SK-N-SH (cell line): ENCODE measurements at regions not wholly inside any gene's neighbourhood (a gene's known extent, or its start where the extent isn't known, plus 50 kb on each side); places are given as distances from the start of the nearest gene placed in this dataset.
A peak's percentile ranks its signal among the peaks of the same experiment; 100 is the strongest.

Experiments used
- CTCF ChIA-PET: fragments of 300-600, 350-600 bp; formaldehyde crosslinking; extraction: SDS; loops from one replicate; lab custom pipeline; 2021; lab: Yijun Ruan, JAX
- POLR2A ChIA-PET: fragments of 350-600 bp; sonication (Branson Sonifier 250); formaldehyde crosslinking; extraction: SDS; loops from one replicate; lab custom pipeline; 2020; ENCODE audit warnings: antibody characterized with exemption, inconsistent platforms; lab: Yijun Ruan, JAX
- DNase-seq: peaks from one replicate; pipeline ENCODE4 v3.0.0; 2012
- H2AFZ ChIP-seq: fragments of 200-600 bp; sonication (generic); 2 replicates; pipeline ENCODE4 v1.8.1; 2016; ENCODE audit warnings: antibody characterized with exemption, mild to moderate bottlenecking, low read depth
- H3F3A ChIP-seq: fragments of 200-600 bp; sonication (generic); replicated peaks from 2 replicates; pipeline ENCODE3; 2016; ENCODE audit warnings: antibody characterized with exemption, mild to moderate bottlenecking; ENCODE audit not compliant: insufficient read depth
- H3K27ac ChIP-seq, 2 experiments: fragments of 200-500 bp in 1 of 2; fragments of 200-600 bp in 1 of 2; sonication (Bioruptor generic) in 1 of 2; sonication (generic), shearing (Covaris generic) in 1 of 2; 2 replicates each; pipeline versions ENCODE4 v1.5.1 to v1.6.1; 2014 to 2016; ENCODE audit warnings: low read depth in 2 of 2, inconsistent platforms in 1 of 2, low read length in 1 of 2, mild to moderate bottlenecking in 1 of 2, mixed read lengths in 1 of 2
- H3K27me3 ChIP-seq: fragments of 200-600 bp; sonication (generic), shearing (Covaris generic); 2 replicates; pipeline ENCODE4 v1.6.1; 2016; ENCODE audit warnings: mixed run types; ENCODE audit not compliant: insufficient read depth
- H3K36me3 ChIP-seq, 2 experiments: fragments of 200-500 bp in 1 of 2; fragments of 200-600 bp in 1 of 2; sonication (Bioruptor generic) in 1 of 2; sonication (generic) in 1 of 2; replicated peaks in 1 of 2; 2 replicates each; pipeline versions ENCODE3 to v1.5.1; 2014 to 2016; ENCODE audit warnings: low read length in 1 of 2, mild to moderate bottlenecking in 1 of 2; ENCODE audit not compliant: insufficient read depth in 2 of 2, control insufficient read depth in 1 of 2
- H3K4me1 ChIP-seq, 2 experiments: fragments of 200-500 bp in 1 of 2; fragments of 200-600 bp in 1 of 2; sonication (Bioruptor generic) in 1 of 2; sonication (generic), shearing (Covaris generic) in 1 of 2; 2 replicates each; pipeline versions ENCODE4 v1.5.1 to v1.6.1; 2014 to 2016; ENCODE audit warnings: low read depth in 1 of 2, low read length in 1 of 2, mixed run types in 1 of 2; ENCODE audit not compliant: insufficient read depth in 2 of 2, control insufficient read depth in 1 of 2
- H3K4me2 ChIP-seq: fragments of 200-600 bp; sonication (generic), shearing (Covaris generic); 2 replicates; pipeline ENCODE4 v1.6.1; 2017; ENCODE audit warnings: mixed run types
- H3K4me3 ChIP-seq, 2 experiments: fragments of 200-500 bp in 1 of 2; fragments of 200-600 bp in 1 of 2; sonication (Bioruptor generic) in 1 of 2; sonication (generic), shearing (Covaris generic) in 1 of 2; 2 replicates each; pipeline versions ENCODE4 v1.5.1 to v1.8.1; 2014 to 2016; ENCODE audit warnings: low read depth in 2 of 2, inconsistent platforms in 1 of 2, low read length in 1 of 2, mild to moderate bottlenecking in 1 of 2, mixed read lengths in 1 of 2, moderate library complexity in 1 of 2
- H3K79me2 ChIP-seq: fragments of 200-600 bp; sonication (generic); 2 replicates; pipeline ENCODE4 v1.8.1; 2017; ENCODE audit warnings: mild to moderate bottlenecking; ENCODE audit not compliant: insufficient read depth
- H3K9ac ChIP-seq: fragments of 200-600 bp; sonication (generic); 2 replicates; pipeline ENCODE4 v1.6.1; 2017; ENCODE audit warnings: mixed run types
- H3K9me2 ChIP-seq: fragments of 200-600 bp; sonication (generic); 2 replicates; pipeline ENCODE4 v1.6.1; 2017; ENCODE audit warnings: mixed run types
- H3K9me3 ChIP-seq: fragments of 200-600 bp; sonication (generic); 2 replicates; pipeline ENCODE4 v1.6.1; 2017; ENCODE audit warnings: mixed run types, mild to moderate bottlenecking, moderate library complexity
- H4K20me1 ChIP-seq: fragments of 200-600 bp; sonication (generic); 2 replicates; pipeline ENCODE4 v1.6.1; 2017; ENCODE audit warnings: mild to moderate bottlenecking, mixed run types; ENCODE audit not compliant: insufficient read depth
- CTCF ChIP-seq: fragments of 200-600 bp; sonication (generic); IDR thresholded peaks from 2 replicates; pipeline ENCODE4 v1.6.1; 2017; ENCODE audit warnings: antibody characterized with exemption, mild to moderate bottlenecking, moderate library complexity
- EZH2phosphoT487 ChIP-seq: fragments of 200-600 bp; sonication (generic); IDR thresholded peaks from 2 replicates; pipeline ENCODE4 v1.6.1; 2017; ENCODE audit warnings: low read depth, mixed run types, mild to moderate bottlenecking, antibody characterized with exemption, moderate library complexity, borderline replicate concordance
- GABPA ChIP-seq: IDR thresholded peaks from 2 replicates; pipeline ENCODE4 v1.4.0; 2012; ENCODE audit warnings: low read depth, mild to moderate bottlenecking
- JUND ChIP-seq: IDR thresholded peaks from 2 replicates; pipeline ENCODE4 v1.4.0; 2012
- MXI1 ChIP-seq: IDR thresholded peaks from 2 replicates; pipeline ENCODE4 v1.6.1; 2012; ENCODE audit warnings: mild to moderate bottlenecking, low read depth, low read length, improper control_type of control experiment
- NFIC ChIP-seq: IDR thresholded peaks from 2 replicates; pipeline ENCODE4 v1.4.0; 2012; ENCODE audit warnings: borderline replicate concordance
- NRF1 ChIP-seq: IDR thresholded peaks from 2 replicates; pipeline ENCODE4 v1.6.1; 2012; ENCODE audit warnings: low read depth, mild to moderate bottlenecking, low read length
- RAD21 ChIP-seq: IDR thresholded peaks from 2 replicates; pipeline ENCODE4 v1.6.1; 2012; ENCODE audit warnings: mild to moderate bottlenecking, low read length
- SIN3A ChIP-seq: IDR thresholded peaks from 2 replicates; pipeline ENCODE4 v1.6.1; 2012; ENCODE audit warnings: low read depth, mild to moderate bottlenecking, low read length, moderate library complexity, borderline replicate concordance
- SMC3 ChIP-seq: IDR thresholded peaks from 2 replicates; pipeline ENCODE4 v1.6.1; 2012; ENCODE audit warnings: low read depth, low read length, improper control_type of control experiment
- TEAD4 ChIP-seq: IDR thresholded peaks from 2 replicates; pipeline ENCODE4 v1.4.0; 2012; ENCODE audit warnings: mild to moderate bottlenecking, borderline replicate concordance; ENCODE audit not compliant: insufficient read depth
- USF1 ChIP-seq: IDR thresholded peaks from 2 replicates; pipeline ENCODE4 v1.4.0; 2012; ENCODE audit warnings: low read depth, borderline replicate concordance
- whole genome bisulfite sequencing: methylation state at CpG from one replicate; pipeline ENCODE4 v1.1.6; 2017; ENCODE audit warnings: low lambda C conversion rate; 5-methylcytosine and 5-hydroxymethylcytosine counted together

GRCh38 chr2:120673571-120674061, 62.1 kb upstream of the GLI2 start:
- Histone ChIP-seq H3K4me3 (no peak overlapping the region), H4K20me1 (no peaks in the 10 kb centered on the region), H3K79me2 (no peaks in the 10 kb centered on the region), H3K27me3 (peaks cover 8% of the 10 kb centered on the region; the same call in 1 of the 2 replicates), H3K27ac (no peak overlapping the region), H3K9ac (no peak overlapping the region), H3K9me3 (no peaks in the 10 kb centered on the region), H3K4me2 (no peak overlapping the region), H3F3A (peaks cover 6% of the 10 kb centered on the region), H3K36me3 (no peaks in the 10 kb centered on the region), H3K4me1 (peaks cover 0 to 16% of the 10 kb centered on the region in 2 experiments; a peak in 2 of 4 replicates), H3K9me2 (no peaks in the 10 kb centered on the region), H2AFZ (no peak overlapping the region)
- ChIA-PET POLR2A (no interaction called here), CTCF (interaction anchor here (3.1 kb wide), 1 partner anchor 330 kb away, joined by 17 read pairs; no protein-coding TSS in a partner anchor)
- 54% methylated on average over 10 of the region's 13 CpGs for WGBS
- peak; percentile 66 for DNase-seq
- TF ChIP-seq MXI1 (peak; percentile 86), JUND (no peak)

- Histone ChIP-seq H3K27ac (no peak overlapping the region), H3K36me3 (no peaks in the 10 kb centered on the region), H3F3A (peaks cover 6% of the 10 kb centered on the region), H3K27me3 (peaks cover 8% of the 10 kb centered on the region; the same call in 1 of the 2 replicates), H3K9me2 (no peaks in the 10 kb centered on the region), H2AFZ (no peak overlapping the region)
- WGBS, result 65% methylated on average over 8 of the region's 21 CpGs
- POLR2A ChIA-PET, result no interaction called here
- TF ChIP-seq NFIC (no peak), EZH2phosphoT487 (no peak), TEAD4 (no peak)
- TF ChIP-seq, all 33 proteins: peak for 0
- Histone ChIP-seq H3K9ac (no peak overlapping the region), H3K9me3 (no peaks in the 10 kb centered on the region), H3K4me2 (no peak overlapping the region), H3K4me1 (peaks cover 0 to 16% of the 10 kb centered on the region in 2 experiments; a peak in 2 of 4 replicates), H3K79me2 (no peaks in the 10 kb centered on the region), H3K4me3 (no peak overlapping the region), H4K20me1 (no peaks in the 10 kb centered on the region)
- CTCF ChIA-PET, result interaction anchor here (0.6 to 3.1 kb wide), 12 partner anchors 16 to 958 kb away, joined by 3 to 17 read pairs (median 4); no protein-coding TSS in a partner anchor
- DNase-seq, result no peak
These were observed 61.2 kb upstream of the GLI2 start for GRCh38 chr2:120674246-120675170.

- no peak overlapping the region for H3K9ac ChIP-seq
- no peaks in the 10 kb centered on the region for H3K36me3 ChIP-seq
- TF ChIP-seq RAD21 (peak; percentile 50), SMC3 (peak; percentile 35), NRF1 (no peak), CTCF (peak; percentile 64), SIN3A (no peak), GABPA (no peak), JUND (no peak), USF1 (no peak)
- DNase-seq, result peak; percentile 67
- H3K27ac ChIP-seq, result no peak overlapping the region
- no peaks in the 10 kb centered on the region for H3K79me2 ChIP-seq
- no peaks in the 10 kb centered on the region for H4K20me1 ChIP-seq
- H3F3A ChIP-seq, result peaks cover 6% of the 10 kb centered on the region
- ChIA-PET POLR2A (no interaction called here), CTCF (interaction anchor here (0.6 to 1.7 kb wide), 18 partner anchors 15 to 899 kb away, joined by 3 to 10 read pairs (median 3); no protein-coding TSS in a partner anchor)
- WGBS, result 64% methylated on average over 14 of the region's 26 CpGs
- H3K4me1 ChIP-seq, result peaks cover 0 to 19% of the 10 kb centered on the region in 2 experiments; a peak in 2 of 4 replicates
- H3K9me3 ChIP-seq, result no peaks in the 10 kb centered on the region
- H3K9me2 ChIP-seq, result no peaks in the 10 kb centered on the region
- H3K4me2 ChIP-seq, result no peak overlapping the region
- H3K27me3 ChIP-seq, result peaks cover 8% of the 10 kb centered on the region; the same call in 1 of the 2 replicates
- no peak overlapping the region for H3K4me3 ChIP-seq
- no peak overlapping the region for H2AFZ ChIP-seq
These were observed 60.1 kb upstream of the GLI2 start for GRCh38 chr2:120675460-120676130.
